ENCODE measurements at regions not wholly inside any gene's neighbourhood (a gene's known extent, or its start where the extent isn't known, plus 50 kb on each side); places are given as distances from the start of the nearest gene placed in this dataset.

GRCh38 chr3:182092662-182093262 is 381.0 kb downstream of the SOX2 start:
- POLR2A ChIA-PET = no interaction called here
- TF ChIP-seq CTCF (IDR thresholded peaks at IDR 0.05; ENCODE audit: control extremely low read depth, extremely low read depth, low read depth, missing control alignments) = no peak
- peak; percentile 5 for DNase-seq (ENCODE audit: extremely low spot score)
- CTCF ChIA-PET = no interaction called here

- TF ChIP-seq CTCF (IDR thresholded peaks at IDR 0.05; ENCODE audit: control extremely low read depth, extremely low read depth, low read depth, missing control alignments) = no peak
- CTCF ChIA-PET = interaction anchor here (1.3 kb wide), 1 partner anchor 13 kb away, joined by 4 read pairs; no protein-coding TSS in a partner anchor
- DNase-seq (ENCODE audit: extremely low spot score) = no peak
- POLR2A ChIA-PET = no interaction called here
These were observed 382.6 kb downstream of the SOX2 start for GRCh38 chr3:182094321-182094720.

GRCh38 chr3:182104881-182105280 is 393.2 kb downstream of the SOX2 start:
- DNase-seq (ENCODE audit: extremely low spot score) = no peak
- CTCF ChIA-PET = interaction anchor here (1.7 kb wide), 1 partner anchor 19 kb away, joined by 3 read pairs; no protein-coding TSS in a partner anchor

GRCh38 chr3:182105875-182106274 is 394.1 kb downstream of the SOX2 start:
- ChIA-PET POLR2A (no interaction called here), CTCF (interaction anchor here (0.7 to 1.7 kb wide), 4 partner anchors 9 to 89 kb away, joined by 3 read pairs; no protein-coding TSS in a partner anchor)
- TF ChIP-seq CTCF (IDR thresholded peaks at IDR 0.05; ENCODE audit: control extremely low read depth, extremely low read depth, low read depth, missing control alignments) = no peak
- DNase-seq (ENCODE audit: extremely low spot score) = no peak

More at GRCh38 chr3:182104881-182105280, 393.2 kb downstream of the SOX2 start:
- POLR2A ChIA-PET = no interaction called here
- no peak for TF ChIP-seq CTCF (IDR thresholded peaks at IDR 0.05; ENCODE audit: control extremely low read depth, extremely low read depth, low read depth, missing control alignments)

- no peak for DNase-seq (ENCODE audit: extremely low spot score)
- ChIA-PET CTCF (no interaction called here), POLR2A (no interaction called here)
- no peak for TF ChIP-seq CTCF (IDR thresholded peaks at IDR 0.05; ENCODE audit: control extremely low read depth, extremely low read depth, low read depth, missing control alignments)
These were observed 396.6 kb downstream of the SOX2 start for GRCh38 chr3:182108371-182108770.

GRCh38 chr3:182111967-182112366 is 400.2 kb downstream of the SOX2 start:
- no peak for TF ChIP-seq CTCF (IDR thresholded peaks at IDR 0.05; ENCODE audit: control extremely low read depth, extremely low read depth, low read depth, missing control alignments)
- no peak for DNase-seq (ENCODE audit: extremely low spot score)
- ChIA-PET POLR2A (no interaction called here), CTCF (no interaction called here)
